GM21619 (cell line): ENCODE measurements at regions not wholly inside any gene's neighbourhood (a gene's known extent, or its start where the extent isn't known, plus 50 kb on each side); places are given as distances from the start of the nearest gene placed in this dataset.

Experiments used
- ATAC-seq: cut with Tn5 transposase; IDR thresholded peaks from one replicate; pipeline ENCODE4 v1.9.1; 2021; ENCODE audit not compliant: unreplicated experiment

GRCh38 chr6:166776571-166776970 lies 149.5 kb upstream of the RPS6KA2 start:
- ATAC-seq, result no peak

- no peak for ATAC-seq
Measured at GRCh38 chr6:166775923-166776220, 148.8 kb upstream of the RPS6KA2 start.

- ATAC-seq, result peak; percentile 57
Measured at GRCh38 chr6:166775180-166775922, 148.3 kb upstream of the RPS6KA2 start.

- no peak for ATAC-seq
Measured at GRCh38 chr6:166774770-166775169, 147.7 kb upstream of the RPS6KA2 start.

- no peak for ATAC-seq
Measured at GRCh38 chr6:166774292-166774691, 147.2 kb upstream of the RPS6KA2 start.

GRCh38 chr6:166772518-166772917 lies 145.5 kb upstream of the RPS6KA2 start:
- ATAC-seq, result no peak

GRCh38 chr6:166771701-166772100 lies 144.7 kb upstream of the RPS6KA2 start:
- no peak for ATAC-seq

- no peak for ATAC-seq
Measured at GRCh38 chr6:166770216-166771116, 143.4 kb upstream of the RPS6KA2 start.

- no peak for ATAC-seq
Measured at GRCh38 chr6:166769648-166770047, 142.6 kb upstream of the RPS6KA2 start.

GRCh38 chr6:166768761-166769160 lies 141.7 kb upstream of the RPS6KA2 start:
- no peak for ATAC-seq

GRCh38 chr6:166767230-166767629 lies 140.2 kb upstream of the RPS6KA2 start:
- no peak for ATAC-seq

GRCh38 chr6:166766769-166767168 lies 139.7 kb upstream of the RPS6KA2 start:
- ATAC-seq, result no peak

GRCh38 chr6:166765234-166765541 lies 138.1 kb upstream of the RPS6KA2 start:
- ATAC-seq, result no peak

GRCh38 chr6:166764473-166765233 lies 137.6 kb upstream of the RPS6KA2 start:
- no peak for ATAC-seq

- ATAC-seq, result no peak
Measured at GRCh38 chr6:166763606-166764472, 136.8 kb upstream of the RPS6KA2 start.

- no peak for ATAC-seq
Measured at GRCh38 chr6:166761801-166762200, 134.8 kb upstream of the RPS6KA2 start.

GRCh38 chr6:166760288-166760687 lies 133.2 kb upstream of the RPS6KA2 start:
- no peak for ATAC-seq

- no peak for ATAC-seq
Measured at GRCh38 chr6:166758136-166758704, 131.2 kb upstream of the RPS6KA2 start.

GRCh38 chr6:166757232-166758135 lies 130.4 kb upstream of the RPS6KA2 start:
- ATAC-seq, result no peak
